Activated CD4-positive, alpha-beta T cell treated with anti-CD3 and anti-CD28 coated beads, Interleukin-2, Interleukin-4, amounts not matched to agents 100 ng/mL and 50 ng/mL, durations not matched to agents 16 hours and 8 hours (primary cell): ENCODE measurements at regions not wholly inside any gene's neighbourhood (a gene's known extent, or its start where the extent isn't known, plus 50 kb on each side); places are given as distances from the start of the nearest gene placed in this dataset.

ENCODE experiments used
- DNase-seq: peaks from one replicate; pipeline ENCODE4 v3.0.0-alpha.2; 2020; ENCODE audit warnings: low spot score

- DNase-seq = no peak
These were observed 970.5 kb upstream of the SLC35B3 start for GRCh38 chr6:9405825-9406224.

- no peak for DNase-seq
These were observed 970.0 kb upstream of the SLC35B3 start for GRCh38 chr6:9405369-9405768.

- no peak for DNase-seq
These were observed 969.2 kb upstream of the SLC35B3 start for GRCh38 chr6:9404351-9405146.

GRCh38 chr6:9403736-9404135 is 968.4 kb upstream of the SLC35B3 start:
- DNase-seq = no peak

- no peak for DNase-seq
These were observed 966.6 kb upstream of the SLC35B3 start for GRCh38 chr6:9401960-9402359.

GRCh38 chr6:9399916-9400315 is 964.6 kb upstream of the SLC35B3 start:
- DNase-seq = no peak

GRCh38 chr6:9398767-9399373 is 963.5 kb upstream of the SLC35B3 start:
- DNase-seq = no peak

- no peak for DNase-seq
These were observed 962.9 kb upstream of the SLC35B3 start for GRCh38 chr6:9398071-9398766.

GRCh38 chr6:9388596-9388995 is 953.3 kb upstream of the SLC35B3 start:
- DNase-seq = no peak

- DNase-seq = no peak
These were observed 945.2 kb upstream of the SLC35B3 start for GRCh38 chr6:9380568-9380967.

- DNase-seq = no peak
These were observed 938.0 kb upstream of the SLC35B3 start for GRCh38 chr6:9373308-9373707.

GRCh38 chr6:9370480-9370879 is 935.1 kb upstream of the SLC35B3 start:
- DNase-seq = no peak

GRCh38 chr6:9365378-9365777 is 930.0 kb upstream of the SLC35B3 start:
- DNase-seq = no peak

GRCh38 chr6:9361749-9362148 is 926.4 kb upstream of the SLC35B3 start:
- DNase-seq = no peak

- DNase-seq = no peak
These were observed 925.5 kb upstream of the SLC35B3 start for GRCh38 chr6:9360881-9361280.

GRCh38 chr6:9347608-9348007 is 912.3 kb upstream of the SLC35B3 start:
- DNase-seq = no peak

- no peak for DNase-seq
These were observed 911.6 kb upstream of the SLC35B3 start for GRCh38 chr6:9346923-9347322.

- DNase-seq = no peak
These were observed 900.1 kb upstream of the SLC35B3 start for GRCh38 chr6:9335431-9335830.

GRCh38 chr6:9334979-9335378 is 899.6 kb upstream of the SLC35B3 start:
- no peak for DNase-seq

- no peak for DNase-seq
These were observed 897.0 kb upstream of the SLC35B3 start for GRCh38 chr6:9332241-9332780.

GRCh38 chr6:9316831-9317230 is 881.5 kb upstream of the SLC35B3 start:
- no peak for DNase-seq

GRCh38 chr6:9315966-9316650 is 880.8 kb upstream of the SLC35B3 start:
- no peak for DNase-seq
